Middle frontal gyrus (tissue), 1 donor: ENCODE measurements at regions not wholly inside any gene's neighbourhood (a gene's known extent, or its start where the extent isn't known, plus 50 kb on each side); places are given as distances from the start of the nearest gene placed in this dataset.
"Not testable (repeated sequence)": the region's sequence is repeated elsewhere in the genome, so short reads cannot be mapped to it uniquely, and the experiment has no call there.

ENCODE experiments used
- DNase-seq: peaks from one replicate; pipeline ENCODE4 v3.0.0-alpha.2; 2015; ENCODE audit warnings: low spot score; ENCODE audit errors: extremely low spot score

DNA sequence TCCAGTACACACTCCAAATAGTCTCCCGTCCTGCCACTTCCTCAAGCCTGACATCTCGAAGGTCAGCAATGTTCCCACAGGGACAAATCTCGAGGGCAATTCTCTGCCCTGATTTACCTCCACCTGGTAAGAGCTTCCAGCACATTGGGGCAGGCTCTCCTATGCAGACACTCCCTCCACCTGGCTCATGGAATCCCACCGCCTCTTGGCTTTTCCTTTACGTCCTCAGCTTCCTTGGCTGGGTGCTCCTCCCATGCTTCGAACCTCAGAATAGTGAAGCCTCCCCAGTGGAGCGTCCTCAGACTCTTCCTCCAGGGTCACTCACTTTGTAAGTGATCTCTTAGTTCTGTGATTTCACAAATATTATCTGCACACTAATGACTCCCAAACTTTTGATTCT is 205.2 kb upstream of the ECI2 start:
- no peak for DNase-seq

DNA sequence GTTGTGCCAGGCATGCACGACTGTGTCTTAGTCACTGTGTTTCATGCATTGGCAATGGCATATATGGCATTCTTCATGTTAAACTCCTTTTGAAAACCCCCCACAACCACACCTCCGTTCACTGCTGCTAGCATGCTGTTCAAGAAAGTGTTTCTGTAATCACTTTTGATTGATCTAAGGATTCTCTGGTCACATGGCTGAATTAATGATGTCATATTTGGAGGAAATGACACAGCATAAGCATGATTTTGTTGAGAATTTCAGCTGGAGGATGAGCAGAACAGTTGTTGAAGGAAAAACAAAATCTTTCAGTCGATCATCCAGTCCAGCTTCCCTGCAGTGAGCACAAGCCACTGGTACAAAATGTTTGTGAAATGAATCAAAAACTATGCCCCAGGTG is 203.5 kb upstream of the ECI2 start:
- DNase-seq, result no peak

DNA sequence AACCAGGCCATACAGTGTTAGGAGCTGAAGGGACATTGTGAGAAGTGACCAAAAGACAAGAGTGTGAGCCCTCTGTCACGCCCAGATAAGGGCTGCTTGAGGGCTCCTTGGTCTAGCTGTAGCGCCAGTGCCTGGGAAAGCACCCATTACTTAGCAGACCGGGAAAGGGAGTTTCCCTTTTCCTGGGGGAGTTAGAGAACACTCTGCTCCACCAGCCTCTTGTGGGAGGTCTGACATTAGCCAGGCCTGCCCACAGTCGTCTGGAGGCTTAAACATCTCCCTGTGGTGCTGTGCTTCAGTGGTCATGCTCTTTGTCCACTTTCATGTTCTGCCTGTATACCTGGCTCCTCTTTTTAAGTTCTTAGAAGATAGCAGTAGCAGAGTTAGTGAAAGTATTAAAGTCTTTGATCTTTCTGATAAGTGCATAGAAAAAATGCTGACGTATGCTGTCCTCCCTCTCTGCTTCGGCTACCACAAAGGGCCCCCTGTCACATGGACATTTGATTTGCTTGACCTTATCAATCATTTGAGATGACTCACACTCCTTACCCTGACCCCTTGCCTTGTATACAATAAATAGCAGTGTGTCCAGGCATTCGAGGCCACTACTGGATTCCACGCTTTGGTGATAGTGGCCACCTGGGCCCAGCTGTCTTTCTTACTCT is 201.5 kb upstream of the ECI2 start:
- DNase-seq, result no peak

DNA sequence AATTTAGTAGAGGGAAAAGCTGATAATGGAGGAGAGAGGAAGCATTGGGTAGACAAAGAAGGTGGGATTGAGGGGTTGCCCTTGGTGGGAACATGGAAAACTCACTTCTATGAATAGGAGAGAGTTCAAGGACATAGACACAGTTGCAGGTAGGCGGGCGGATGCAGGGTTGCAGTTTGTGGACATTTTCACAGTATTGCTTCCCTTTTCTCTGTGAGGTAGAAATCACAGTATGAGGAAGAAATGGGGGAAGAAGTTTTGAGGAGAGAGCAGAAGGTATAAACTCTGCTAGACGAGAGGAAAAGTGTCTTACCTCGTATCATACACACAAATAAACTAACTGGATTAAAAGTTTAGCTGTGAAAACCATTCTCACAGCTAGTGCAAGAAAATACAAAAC is 200.7 kb upstream of the ECI2 start:
- DNase-seq, result no peak

DNA sequence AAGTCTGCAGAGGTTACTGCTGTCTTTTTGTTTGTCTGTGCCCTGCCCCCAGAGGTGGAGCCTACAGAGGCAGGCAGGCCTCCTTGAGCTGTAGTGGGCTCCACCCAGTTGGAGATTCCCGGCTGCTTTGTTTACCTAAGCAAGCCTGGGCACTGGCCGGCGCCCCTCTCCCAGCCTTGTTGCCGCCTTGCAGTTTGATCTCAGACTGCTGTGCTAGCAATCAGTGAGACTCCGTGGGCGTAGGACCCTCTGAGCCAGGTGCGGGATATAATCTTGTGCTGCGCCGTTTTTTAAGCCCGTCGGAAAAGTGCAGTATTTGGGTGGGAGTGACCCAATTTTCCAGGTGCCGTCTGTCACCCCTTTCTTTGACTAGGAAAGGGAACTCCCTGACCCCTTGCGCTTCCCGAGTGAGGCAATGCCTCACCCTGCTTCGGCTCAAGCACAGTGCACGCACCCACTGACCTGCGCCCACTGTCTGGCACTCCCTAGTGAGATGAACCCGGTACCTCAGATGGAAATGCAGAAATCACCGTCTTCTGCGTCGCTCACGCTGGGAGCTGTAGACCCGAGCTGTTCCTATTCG is 198.9 kb upstream of the ECI2 start:
- not testable (repeated sequence) for DNase-seq

DNA sequence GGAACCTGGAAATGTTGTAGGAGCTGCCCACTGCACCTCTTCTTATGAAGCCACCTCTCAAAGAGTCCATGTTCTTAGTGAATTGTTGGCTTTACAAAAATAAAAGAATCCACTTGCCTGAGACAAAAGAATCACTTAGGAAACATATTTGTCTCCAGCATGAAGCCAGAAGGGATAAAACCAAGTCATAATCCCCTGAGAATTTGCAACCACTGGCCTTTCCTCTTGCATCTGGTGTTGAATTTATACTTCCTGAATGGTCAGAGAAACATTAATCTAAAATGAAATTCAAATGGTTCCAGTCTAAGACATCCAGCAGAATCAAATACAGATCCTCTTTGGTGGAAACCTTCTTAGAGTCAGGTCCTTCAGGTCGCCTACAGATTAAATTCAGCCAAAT is 192.5 kb upstream of the ECI2 start:
- no peak for DNase-seq

DNA sequence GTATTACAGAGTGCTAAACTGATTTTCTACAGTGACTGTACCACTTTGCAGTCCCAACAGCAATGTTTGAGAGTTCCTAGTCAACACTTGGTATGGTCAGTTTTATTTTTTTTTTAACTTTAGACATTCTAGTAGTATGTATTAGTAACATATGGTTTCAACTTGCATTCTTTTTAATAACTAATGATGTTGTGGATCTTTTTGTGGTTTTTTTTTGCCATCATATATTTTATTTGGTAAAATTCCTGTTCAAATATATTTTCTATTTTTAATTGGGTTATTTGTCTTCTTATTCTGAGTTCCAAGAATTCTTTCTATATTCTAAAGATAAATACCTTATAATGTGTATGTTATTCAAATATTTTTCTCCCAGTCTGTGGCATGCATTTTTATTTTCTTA is 189.4 kb upstream of the ECI2 start:
- DNase-seq, result no peak

DNA sequence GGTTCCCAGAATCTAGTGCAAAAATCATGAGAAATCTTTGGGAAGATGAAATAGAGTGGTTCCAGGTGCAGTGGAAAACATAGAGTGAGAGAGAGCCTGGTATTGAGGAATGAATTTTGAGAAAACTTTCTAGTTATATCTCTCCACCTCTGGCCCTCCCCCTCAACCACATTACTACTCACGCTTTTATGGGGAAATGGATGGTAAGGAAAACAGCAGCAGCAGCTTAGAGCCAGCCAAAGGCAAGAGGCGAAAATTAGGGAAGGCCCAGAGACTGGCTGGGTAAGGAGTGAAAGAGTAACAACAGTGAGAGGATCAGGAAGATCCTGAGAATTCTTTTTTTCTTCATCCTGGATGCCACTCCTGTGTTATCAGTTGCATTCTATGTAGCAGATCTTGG is 187.9 kb upstream of the ECI2 start:
- no peak for DNase-seq

DNA sequence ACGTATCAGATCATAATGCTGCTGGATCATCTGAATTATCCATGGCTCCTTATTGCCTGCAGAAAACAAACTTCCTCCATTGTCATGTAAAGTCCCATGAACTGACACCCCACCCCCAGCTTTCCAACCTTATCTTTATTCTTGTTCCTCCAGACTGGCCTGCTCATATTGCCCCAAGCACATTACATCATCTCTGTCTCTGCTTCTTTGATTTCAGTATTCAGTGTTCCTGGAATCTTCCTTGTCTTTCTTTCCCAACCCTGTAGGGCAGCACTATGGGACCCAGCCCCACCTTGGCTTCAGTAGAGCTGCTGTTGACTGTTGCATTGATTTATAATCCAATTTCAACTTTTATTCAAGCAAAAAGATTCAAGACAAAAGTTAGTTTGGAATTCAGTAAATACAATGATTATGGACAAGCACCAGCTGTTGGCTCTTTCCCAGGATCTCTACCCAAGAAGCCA is 187.5 kb upstream of the ECI2 start:
- no peak for DNase-seq

DNA sequence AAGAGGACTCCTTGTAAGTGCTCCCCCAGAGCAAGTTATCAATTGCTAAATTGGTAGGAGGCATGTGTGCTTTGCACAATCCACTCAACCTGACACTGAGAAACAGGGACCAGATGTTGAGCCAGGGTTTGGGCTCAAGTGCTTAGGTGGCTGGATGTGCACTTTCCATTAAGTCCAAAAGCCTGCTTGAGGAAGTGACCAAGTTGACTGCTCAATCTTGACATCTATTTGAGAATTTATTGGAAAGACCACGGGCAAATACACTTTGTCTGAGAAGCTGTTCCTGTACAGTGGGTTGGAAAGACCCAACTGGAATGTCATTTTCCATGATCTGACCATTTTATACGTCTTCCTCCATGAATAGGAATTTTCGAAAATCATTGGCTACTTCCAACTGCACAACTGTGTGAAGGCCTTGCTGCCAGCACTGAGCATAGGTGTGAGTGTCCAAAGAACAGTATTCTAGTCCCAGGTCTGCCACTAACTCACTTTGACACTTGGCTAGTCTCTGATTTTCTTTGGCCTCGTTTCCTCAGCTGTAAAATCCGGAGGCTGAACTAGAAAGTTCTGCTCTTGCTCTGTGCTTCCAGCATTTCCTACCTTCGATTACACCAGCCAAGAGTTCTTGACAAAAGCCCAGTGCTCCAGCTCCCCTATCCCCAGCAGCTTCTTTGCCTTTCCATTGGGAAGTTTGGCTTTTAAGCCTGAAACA is 186.9 kb upstream of the ECI2 start:
- no peak for DNase-seq

DNA sequence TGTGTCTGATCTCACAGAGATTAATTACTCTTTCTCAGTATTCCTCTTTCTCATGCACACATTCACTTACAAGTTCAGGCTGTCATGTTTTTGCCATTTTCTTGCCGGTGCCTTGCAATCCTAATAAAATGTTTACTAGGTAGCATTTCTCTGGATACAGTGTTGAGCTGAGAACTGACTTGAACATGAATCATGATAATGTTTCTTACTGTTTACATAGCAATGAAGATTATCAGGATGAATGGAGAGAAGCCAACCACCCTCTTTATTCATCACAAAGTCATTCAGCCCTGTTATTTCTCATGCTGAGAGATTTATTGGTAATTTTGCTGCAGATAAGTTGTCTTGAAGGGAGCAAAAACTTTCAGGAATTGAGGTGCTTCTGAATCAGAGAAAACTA is 185.5 kb upstream of the ECI2 start:
- DNase-seq, result no peak

DNA sequence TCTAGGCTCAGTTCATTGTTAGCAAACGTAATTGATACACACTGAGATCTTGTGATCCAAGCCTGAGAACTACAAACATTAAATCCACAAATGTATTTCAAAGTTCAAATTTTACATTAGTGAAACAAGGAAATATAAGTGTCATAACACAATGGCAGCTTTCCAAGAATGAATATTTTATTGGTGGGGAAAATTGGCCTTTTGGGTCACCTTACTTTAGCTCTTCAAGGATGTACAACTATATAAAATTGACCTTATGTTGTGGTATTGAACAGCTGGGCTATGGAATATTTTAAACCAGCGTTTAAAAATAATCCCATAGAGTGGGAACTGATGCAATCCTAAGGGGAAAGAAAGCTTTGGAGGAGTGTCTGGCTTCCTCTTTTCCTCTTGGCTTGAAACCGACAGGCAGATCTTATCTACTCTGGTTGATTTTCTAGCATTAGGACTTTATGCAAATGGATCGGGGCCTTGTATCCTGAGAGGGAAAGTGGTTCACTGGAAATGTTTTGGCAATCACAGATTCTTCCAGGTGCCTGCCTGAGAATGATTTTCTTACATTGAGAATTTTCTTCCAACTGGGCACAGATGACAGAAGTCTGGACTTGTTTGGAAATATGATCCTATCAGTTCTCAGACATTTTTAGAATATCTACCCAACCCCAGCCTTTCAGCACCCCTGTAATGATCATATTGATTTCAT is 184.8 kb upstream of the ECI2 start:
- no peak for DNase-seq

DNA sequence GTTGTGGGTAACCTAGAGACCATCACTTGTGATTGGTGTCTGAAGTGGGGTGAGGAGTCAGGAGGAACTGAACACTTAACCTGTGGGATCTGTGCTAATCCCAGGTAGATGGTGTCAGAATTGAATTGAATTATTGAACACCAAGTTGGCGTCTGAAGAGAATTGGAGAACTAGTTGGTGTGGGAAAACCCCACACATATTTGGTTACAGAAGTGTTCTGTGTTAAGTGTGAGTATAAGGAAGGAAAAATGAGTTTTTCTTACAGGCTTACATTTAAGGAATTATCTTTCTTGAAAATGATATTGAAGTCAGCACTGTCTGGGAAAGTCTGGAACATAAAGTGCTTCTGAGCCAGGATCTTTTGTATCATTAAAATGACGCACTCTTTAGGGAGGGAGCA is 182.9 kb upstream of the ECI2 start:
- DNase-seq, result no peak

DNA sequence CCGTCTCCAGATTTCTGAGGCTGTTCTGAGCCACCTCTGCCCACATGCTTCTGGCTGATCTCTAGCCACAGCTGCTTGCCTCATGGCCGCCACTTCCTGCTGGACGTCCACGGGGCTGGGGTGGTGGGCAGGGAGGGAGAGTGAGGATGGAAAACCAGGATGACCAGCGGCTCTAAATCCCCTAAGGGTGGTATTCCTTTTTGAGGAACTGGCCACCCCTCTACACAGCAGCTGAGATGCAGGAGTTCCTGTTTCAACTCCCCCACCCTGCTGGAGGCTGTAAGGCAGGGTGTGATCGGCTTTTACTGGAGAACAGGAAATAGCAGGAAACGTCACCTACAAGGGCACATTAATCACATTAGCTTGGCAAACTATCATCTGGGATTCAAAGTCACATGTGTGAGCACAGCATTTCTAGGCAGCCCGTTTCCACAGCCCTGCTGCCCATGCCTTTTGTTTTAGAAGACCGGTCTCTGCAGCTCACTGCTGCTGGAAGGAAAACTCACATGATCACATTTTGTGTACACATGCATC is 181.6 kb upstream of the ECI2 start:
- no peak for DNase-seq

DNA sequence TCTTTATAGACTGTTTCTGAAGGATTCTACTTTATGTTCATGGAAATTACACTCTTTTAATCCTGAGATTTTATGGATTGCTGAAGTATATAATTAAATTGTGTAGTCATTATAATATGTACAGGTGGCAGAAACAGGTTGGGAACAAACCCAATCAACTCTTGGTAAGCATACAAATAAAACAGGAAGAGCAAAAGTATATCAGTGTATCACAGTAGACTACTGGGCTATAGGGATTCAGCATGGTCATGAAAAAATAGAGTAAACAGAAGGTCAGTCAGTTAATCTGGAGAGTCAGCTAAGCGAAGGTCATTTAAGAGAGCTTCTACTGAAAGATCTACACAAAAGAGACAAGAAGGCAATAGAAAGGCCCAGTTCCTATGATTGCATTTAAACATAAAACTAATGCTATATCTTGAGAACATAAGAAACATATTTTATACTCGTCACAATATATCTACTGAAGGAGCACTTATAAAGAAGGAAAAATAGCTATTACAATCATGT is 178.9 kb upstream of the ECI2 start:
- no peak for DNase-seq

DNA sequence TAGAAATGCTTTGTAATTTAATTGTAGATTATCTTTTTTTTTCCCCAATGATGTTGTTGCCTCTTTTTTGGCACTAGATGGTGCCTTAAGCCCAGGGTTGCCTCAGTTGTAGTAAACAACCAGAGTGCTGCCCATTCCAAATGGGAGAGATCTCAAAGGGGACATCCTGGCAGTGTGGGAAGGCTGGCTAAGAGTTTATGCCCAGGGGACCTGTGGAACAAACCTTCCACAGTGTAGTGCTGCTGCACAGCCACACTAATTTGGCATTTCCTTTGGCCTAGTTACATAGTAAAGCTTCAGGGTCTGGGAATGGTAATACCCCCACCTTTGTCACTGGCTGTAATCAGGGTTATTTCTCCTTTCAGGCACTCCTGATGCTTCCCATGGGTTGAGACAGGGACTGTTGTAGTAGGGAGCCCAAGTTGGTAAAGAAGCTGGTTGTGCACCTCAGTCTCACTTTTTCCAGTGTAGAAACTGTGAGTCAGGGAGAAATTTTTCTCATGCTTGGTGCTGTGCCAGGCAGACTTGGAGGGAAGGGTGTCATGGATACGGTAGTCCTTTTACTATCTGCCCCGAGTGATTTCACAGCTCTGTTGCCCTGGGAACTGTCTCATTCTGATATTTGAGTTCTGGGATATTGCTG is 177.8 kb upstream of the ECI2 start:
- no peak for DNase-seq

DNA sequence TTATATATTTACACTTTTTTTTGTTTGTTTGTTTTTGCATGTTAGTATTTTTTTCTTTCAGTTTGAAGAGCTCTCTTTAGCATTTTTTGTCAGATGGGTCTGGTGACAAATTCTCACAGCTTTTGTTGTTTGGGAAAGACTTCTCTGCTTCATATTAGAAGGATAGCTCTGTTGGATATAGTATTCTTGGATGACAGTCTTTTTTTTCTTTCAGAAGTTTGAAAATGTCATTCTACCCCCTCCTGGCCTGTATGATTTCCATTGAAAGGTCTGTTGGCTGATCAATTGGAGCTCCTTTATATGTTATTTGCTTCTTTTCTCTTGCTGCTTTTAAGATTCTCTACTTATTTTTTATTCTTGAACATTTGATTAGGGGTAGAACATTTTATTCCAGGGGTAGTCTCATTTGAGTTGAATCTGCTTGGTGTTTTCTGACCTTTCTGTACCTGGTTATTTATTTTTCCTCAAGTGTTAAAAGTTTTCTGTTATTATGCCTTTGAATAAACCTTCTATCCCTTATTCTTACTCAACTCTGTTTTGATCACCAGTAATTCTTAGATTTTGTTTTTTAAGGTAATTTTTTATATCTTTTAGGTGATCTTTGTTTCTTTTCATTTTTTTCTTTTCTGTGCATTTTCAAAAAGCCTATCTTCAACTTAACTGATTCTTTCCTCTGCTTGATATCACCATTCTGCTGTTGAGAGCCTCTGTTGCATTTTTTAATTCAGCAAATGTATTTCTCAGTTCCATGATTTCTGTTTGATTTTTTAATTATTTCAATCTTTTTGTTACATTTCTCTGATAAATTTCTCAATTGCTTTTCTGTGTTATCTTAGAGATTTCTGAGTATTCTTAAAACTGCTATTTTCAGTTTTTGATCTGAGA is 176.8 kb upstream of the ECI2 start:
- DNase-seq, result no peak

DNA sequence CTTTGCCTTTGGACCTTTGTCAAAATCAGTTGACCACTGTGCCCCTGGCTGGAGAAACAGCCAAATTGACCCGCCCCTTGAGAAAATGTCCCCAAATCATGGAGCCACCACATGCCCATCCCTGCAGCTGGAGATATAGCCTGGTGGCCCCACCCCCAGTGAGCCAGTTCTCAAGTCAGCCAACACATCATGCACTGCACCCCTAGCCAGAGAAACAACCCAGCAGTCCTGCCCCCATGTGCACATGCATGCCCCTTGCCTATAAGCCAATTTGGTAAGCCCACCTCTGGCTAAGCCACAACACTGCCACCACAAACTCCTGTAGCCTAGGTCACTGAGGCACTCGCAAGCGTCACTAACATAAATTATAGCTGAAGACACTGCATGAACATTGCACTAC is 174.2 kb upstream of the ECI2 start:
- DNase-seq, result no peak

DNA sequence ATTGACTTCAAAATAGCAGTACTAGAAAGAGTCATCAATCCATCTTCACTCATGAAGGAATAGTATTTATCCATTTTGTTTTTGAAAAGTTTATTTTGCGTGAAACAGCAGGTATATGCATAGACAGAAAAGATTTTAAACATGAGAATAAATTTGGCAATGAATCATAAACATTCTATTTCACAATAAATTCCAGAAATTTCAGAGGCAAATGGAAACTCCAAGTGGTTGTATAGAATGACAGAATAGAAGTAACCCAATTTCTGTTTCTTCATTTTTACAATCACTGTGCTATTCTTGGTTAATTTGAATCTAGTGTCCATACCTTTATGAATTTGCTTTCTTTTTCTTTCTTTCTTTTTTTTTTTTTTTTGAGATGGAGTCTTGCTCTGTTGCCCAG is 173.0 kb upstream of the ECI2 start:
- DNase-seq, result no peak

DNA sequence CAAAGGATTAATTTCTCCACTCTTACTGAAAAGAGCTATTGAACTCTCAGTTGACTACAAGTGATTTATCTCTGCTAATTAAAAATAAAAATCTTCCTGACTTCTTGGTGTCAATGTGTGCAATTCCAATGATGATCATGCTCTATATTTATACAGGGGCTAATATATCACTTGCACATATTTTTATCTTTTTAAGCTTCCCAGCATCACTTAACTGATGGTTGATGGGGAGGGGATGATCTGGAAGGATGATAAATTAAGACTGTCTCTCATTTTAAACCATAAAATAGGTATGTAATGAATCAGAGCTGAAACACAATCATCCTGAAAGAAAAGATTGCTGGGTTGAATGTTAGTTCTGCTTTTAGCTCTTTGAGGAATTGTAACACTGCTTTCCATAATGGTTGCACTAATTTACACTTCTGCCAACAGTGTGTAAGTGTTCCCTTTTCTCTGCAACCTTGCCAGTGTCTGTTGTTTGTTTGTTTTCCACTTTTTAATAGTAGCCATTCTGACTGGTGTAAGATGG is 169.6 kb upstream of the ECI2 start:
- DNase-seq, result no peak
